CD4-positive, alpha-beta T cell (primary cell): ENCODE measurements at regions not wholly inside any gene's neighbourhood (a gene's known extent, or its start where the extent isn't known, plus 50 kb on each side); places are given as distances from the start of the nearest gene placed in this dataset.

Experiments used
- ATAC-seq: fragments of 200-7000 bp; cut with Tn5 transposase; one replicate; pipeline ENCODE4 v1.10.0; 2022; ENCODE audit warnings: mild to moderate bottlenecking; ENCODE audit not compliant: poor library complexity
- CTCF ChIA-PET: fragments of 350-600 bp; sonication (Branson Sonifier 250); formaldehyde crosslinking; loops from one replicate; lab custom pipeline; 2021; ENCODE audit warnings: antibody characterized with exemption, inconsistent platforms; lab: Charles Lee
- POLR2A ChIA-PET: fragments of 350-600 bp; sonication (Branson Sonifier 250); formaldehyde crosslinking; loops from one replicate; lab custom pipeline; 2021; ENCODE audit warnings: antibody characterized with exemption, inconsistent platforms; lab: Charles Lee
- DNase-seq, 14 experiments: peaks; one replicate each; pipeline ENCODE4 v3.0.0-alpha.2; 2013 to 2020; ENCODE audit warnings: mixed read lengths in 2 of 14
- H3K27ac ChIP-seq, 2 donors: one replicate each; pipeline versions ENCODE4 v1.5.1 to v1.7.0; 2013; ENCODE audit warnings: low read length in 2 of 2, low read depth in 1 of 2, mild to moderate bottlenecking in 1 of 2
- H3K27me3 ChIP-seq, 2 experiments: 1 replicate in 1 of 2; 2 replicates in 1 of 2; pipeline versions ENCODE4 v1.6.1 to v1.7.0; 2013; ENCODE audit warnings: low read length in 2 of 2, control low read depth in 1 of 2, mild to moderate bottlenecking in 1 of 2, moderate library complexity in 1 of 2; ENCODE audit not compliant: insufficient read depth in 2 of 2, control insufficient read depth in 1 of 2
- H3K36me3 ChIP-seq: one replicate; pipeline ENCODE4 v1.6.1; 2013; ENCODE audit warnings: low read length, control low read depth; ENCODE audit not compliant: insufficient read depth
- H3K4me1 ChIP-seq: one replicate; pipeline ENCODE4 v1.6.1; 2013; ENCODE audit warnings: low read length, control low read depth; ENCODE audit not compliant: insufficient read depth
- H3K4me3 ChIP-seq: one replicate; pipeline ENCODE4 v1.5.1; 2013; ENCODE audit warnings: mild to moderate bottlenecking, low read length, moderate library complexity
- H3K9me3 ChIP-seq, 2 experiments: 1 replicate in 1 of 2; 2 replicates in 1 of 2; pipeline versions ENCODE4 v1.6.1 to v1.7.0; 2013; ENCODE audit warnings: low read length in 2 of 2, mild to moderate bottlenecking in 2 of 2, control low read depth in 1 of 2, moderate library complexity in 1 of 2; ENCODE audit not compliant: control insufficient read depth in 1 of 2, insufficient read depth in 1 of 2
- H3K27ac Mint-ChIP-seq: one replicate; pipeline ENCODE4 v1.8.0; 2020; ENCODE audit warnings: mixed read lengths
- H3K27me3 Mint-ChIP-seq: one replicate; pipeline ENCODE4 v1.8.0; 2021; ENCODE audit warnings: mixed read lengths
- H3K36me3 Mint-ChIP-seq: one replicate; pipeline ENCODE4 v1.8.0; 2021; ENCODE audit warnings: low read depth, mixed read lengths
- H3K4me1 Mint-ChIP-seq: one replicate; pipeline ENCODE4 v1.8.0; 2021; ENCODE audit warnings: low read depth, mixed read lengths
- H3K4me3 Mint-ChIP-seq: one replicate; pipeline ENCODE4 v1.8.0; 2020; ENCODE audit warnings: mild to moderate bottlenecking, mixed read lengths
- H3K9me3 Mint-ChIP-seq: one replicate; pipeline ENCODE4 v1.8.0; 2020; ENCODE audit warnings: mixed read lengths
- CTCF ChIP-seq: fragments of 200-600 bp; IDR thresholded peaks from one replicate; pipeline ENCODE4 v1.8.0; 2022; ENCODE audit warnings: antibody characterized with exemption, mild to moderate bottlenecking
- intact Hi-C, 2 experiments: fragments of 100-400 bp; cut with DNase I in 1 of 2; cut with micrococcal nuclease in 1 of 2; formaldehyde crosslinking; loops; one replicate each; pipeline versions ENCODE4 v1.15.1 to v1.9.0; 2023 to 2025; cut with DNase I, micrococcal nuclease

GRCh38 chr6:86536121-86536520 is 401.2 kb upstream of the HTR1E start:
- H3K9me3 ChIP-seq: no peaks in the 10 kb centered on the region
- H3K4me1 ChIP-seq: no peaks in the 10 kb centered on the region
- Mint-ChIP-seq H3K4me1 (no peaks in the 10 kb centered on the region), H3K27me3 (no peaks in the 10 kb centered on the region), H3K36me3 (no peaks in the 10 kb centered on the region), H3K9me3 (peaks cover 6% of the 10 kb centered on the region), H3K4me3 (no peak overlapping the region), H3K27ac (no peak overlapping the region)
- POLR2A ChIA-PET: no interaction called here
- TF ChIP-seq CTCF: no peak
- ATAC-seq (no peak), DNase-seq (no peak)
- CTCF ChIA-PET: no interaction called here
- intact Hi-C loops: no loop called here
- H3K36me3 ChIP-seq: no peaks in the 10 kb centered on the region
- H3K27ac ChIP-seq: no peak overlapping the region
- H3K27me3 ChIP-seq: no peaks in the 10 kb centered on the region
- no peak overlapping the region for H3K4me3 ChIP-seq

GRCh38 chr6:86535100-86535499 is 402.2 kb upstream of the HTR1E start:
- ATAC-seq: no peak
- Mint-ChIP-seq H3K9me3 (peaks cover 6% of the 10 kb centered on the region), H3K27me3 (no peaks in the 10 kb centered on the region), H3K4me1 (no peaks in the 10 kb centered on the region), H3K4me3 (no peak overlapping the region), H3K27ac (no peak overlapping the region), H3K36me3 (no peaks in the 10 kb centered on the region)
- Histone ChIP-seq H3K36me3 (no peaks in the 10 kb centered on the region), H3K4me1 (no peaks in the 10 kb centered on the region), H3K9me3 (no peaks in the 10 kb centered on the region), H3K4me3 (no peak overlapping the region), H3K27me3 (no peaks in the 10 kb centered on the region), H3K27ac (no peak overlapping the region)
- DNase-seq: no peak
- ChIA-PET CTCF (no interaction called here), POLR2A (no interaction called here)
- no peak for TF ChIP-seq CTCF
- intact Hi-C loops: no loop called here

GRCh38 chr6:86529635-86530034 is 407.7 kb upstream of the HTR1E start:
- no peaks in the 10 kb centered on the region for H3K4me1 Mint-ChIP-seq
- no peaks in the 10 kb centered on the region for H3K27me3 ChIP-seq
- no peak for ATAC-seq
- H3K9me3 ChIP-seq: peaks cover 0 to 7% of the 10 kb centered on the region in 2 experiments
- H3K27ac Mint-ChIP-seq: no peak overlapping the region
- TF ChIP-seq CTCF: no peak
- no peak overlapping the region for H3K27ac ChIP-seq
- H3K36me3 Mint-ChIP-seq: no peaks in the 10 kb centered on the region
- peaks cover 5% of the 10 kb centered on the region for H3K9me3 Mint-ChIP-seq
- ChIA-PET POLR2A (no interaction called here), CTCF (no interaction called here)
- no peak overlapping the region for H3K4me3 ChIP-seq
- H3K27me3 Mint-ChIP-seq: no peaks in the 10 kb centered on the region
- H3K36me3 ChIP-seq: no peaks in the 10 kb centered on the region
- intact Hi-C loops: no loop called here
- no peak overlapping the region for H3K4me3 Mint-ChIP-seq
- H3K4me1 ChIP-seq: no peaks in the 10 kb centered on the region
- no peak for DNase-seq
